ENCODE measurements at regions not wholly inside any gene's neighbourhood (a gene's known extent, or its start where the extent isn't known, plus 50 kb on each side); places are given as distances from the start of the nearest gene placed in this dataset.
A peak's percentile ranks its signal among the peaks of the same experiment; 100 is the strongest.

- DNase-seq: no peak
These were observed 534.9 kb upstream of the ARRDC4 start for GRCh38 chr15:97425596-97425995.

- no peak for DNase-seq
These were observed 517.4 kb upstream of the ARRDC4 start for GRCh38 chr15:97443101-97443500.

GRCh38 chr15:97446138-97446537 lies 514.4 kb upstream of the ARRDC4 start:
- no peak for DNase-seq

- DNase-seq: peak; percentile 16
These were observed 503.8 kb upstream of the ARRDC4 start for GRCh38 chr15:97456521-97457202.

GRCh38 chr15:97457203-97457847 lies 503.2 kb upstream of the ARRDC4 start:
- no peak for DNase-seq

GRCh38 chr15:97459771-97460170 lies 500.7 kb upstream of the ARRDC4 start:
- no peak for DNase-seq

GRCh38 chr15:97461226-97461625 lies 499.3 kb upstream of the ARRDC4 start:
- DNase-seq: no peak

GRCh38 chr15:97463696-97464095 lies 496.8 kb upstream of the ARRDC4 start:
- peak; percentile 13 for DNase-seq

- peak; percentile 67 for DNase-seq
These were observed 490.1 kb upstream of the ARRDC4 start for GRCh38 chr15:97470417-97470816.

- no peak for DNase-seq
These were observed 486.9 kb upstream of the ARRDC4 start for GRCh38 chr15:97473627-97474026.

- no peak for DNase-seq
These were observed 480.5 kb upstream of the ARRDC4 start for GRCh38 chr15:97479957-97480356.

GRCh38 chr15:97482521-97482920 lies 478.0 kb upstream of the ARRDC4 start:
- DNase-seq: no peak

GRCh38 chr15:97483232-97483631 lies 477.3 kb upstream of the ARRDC4 start:
- DNase-seq: no peak

GRCh38 chr15:97490429-97490828 lies 470.1 kb upstream of the ARRDC4 start:
- DNase-seq: no peak

- no peak for DNase-seq
These were observed 459.2 kb upstream of the ARRDC4 start for GRCh38 chr15:97501291-97501690.

GRCh38 chr15:97502038-97502437 lies 458.5 kb upstream of the ARRDC4 start:
- no peak for DNase-seq

- DNase-seq: no peak
These were observed 456.3 kb upstream of the ARRDC4 start for GRCh38 chr15:97504031-97504792.

GRCh38 chr15:97517737-97518136 lies 442.8 kb upstream of the ARRDC4 start:
- DNase-seq: no peak

- no peak for DNase-seq
These were observed 439.8 kb upstream of the ARRDC4 start for GRCh38 chr15:97520689-97521088.

GRCh38 chr15:97521381-97522285 lies 438.9 kb upstream of the ARRDC4 start:
- DNase-seq: no peak

- no peak for DNase-seq
These were observed 438.2 kb upstream of the ARRDC4 start for GRCh38 chr15:97522347-97522746.

GRCh38 chr15:97525809-97526208 lies 434.7 kb upstream of the ARRDC4 start:
- no peak for DNase-seq

GRCh38 chr15:97528238-97528637 lies 432.3 kb upstream of the ARRDC4 start:
- DNase-seq: no peak
